ENCODE measurements at regions not wholly inside any gene's neighbourhood (a gene's known extent, or its start where the extent isn't known, plus 50 kb on each side); places are given as distances from the start of the nearest gene placed in this dataset.
A peak's percentile ranks its signal among the peaks of the same experiment; 100 is the strongest.

- H3K4me3 ChIP-seq (ENCODE audit: low read length) = no peak overlapping the region
- H3K36me3 ChIP-seq (ENCODE audit: control insufficient read depth, insufficient read depth, low read length) = no peaks in the 10 kb centered on the region
- no peak for DNase-seq
- H3K9me3 ChIP-seq (replicated peaks; ENCODE audit: control insufficient read depth, low read depth, low read length) = no peaks in the 10 kb centered on the region
- H3K27ac ChIP-seq (ENCODE audit: low read length) = no peak overlapping the region
- H3K4me1 ChIP-seq (ENCODE audit: control insufficient read depth, insufficient read depth, low read length) = no peaks in the 10 kb centered on the region
- WGBS (ENCODE audit: insufficient coverage) = 48% methylated on average over 2 of the region's 2 CpGs
- no peaks in the 10 kb centered on the region for H3K27me3 ChIP-seq (ENCODE audit: control insufficient read depth, insufficient read depth, low read length)
Measured at GRCh38 chr13:47258384-47258783, 361.5 kb upstream of the HTR2A start.

GRCh38 chr13:47256618-47257017, 359.8 kb upstream of the HTR2A start:
- Histone ChIP-seq H3K36me3 (ENCODE audit: control insufficient read depth, insufficient read depth, low read length) (no peaks in the 10 kb centered on the region), H3K9me3 (replicated peaks; ENCODE audit: control insufficient read depth, low read depth, low read length) (no peaks in the 10 kb centered on the region), H3K27ac (ENCODE audit: low read length) (no peak overlapping the region), H3K27me3 (ENCODE audit: control insufficient read depth, insufficient read depth, low read length) (no peaks in the 10 kb centered on the region), H3K4me1 (ENCODE audit: control insufficient read depth, insufficient read depth, low read length) (no peaks in the 10 kb centered on the region), H3K4me3 (ENCODE audit: low read length) (no peak overlapping the region)
- DNase-seq = no peak
- WGBS (ENCODE audit: insufficient coverage) = no CpG with 5 or more reads among the region's 1 CpG

- no peaks in the 10 kb centered on the region for H3K36me3 ChIP-seq (ENCODE audit: control insufficient read depth, insufficient read depth, low read length)
- WGBS (ENCODE audit: insufficient coverage) = 78% methylated on average over 1 of the region's 1 CpG
- H3K4me3 ChIP-seq (ENCODE audit: low read length) = no peak overlapping the region
- no peaks in the 10 kb centered on the region for H3K4me1 ChIP-seq (ENCODE audit: control insufficient read depth, insufficient read depth, low read length)
- no peak overlapping the region for H3K27ac ChIP-seq (ENCODE audit: low read length)
- no peaks in the 10 kb centered on the region for H3K9me3 ChIP-seq (replicated peaks; ENCODE audit: control insufficient read depth, low read depth, low read length)
- H3K27me3 ChIP-seq (ENCODE audit: control insufficient read depth, insufficient read depth, low read length) = no peaks in the 10 kb centered on the region
- no peak for DNase-seq
Measured at GRCh38 chr13:47252627-47253026, 355.8 kb upstream of the HTR2A start.

GRCh38 chr13:47251771-47252170, 354.9 kb upstream of the HTR2A start:
- H3K4me3 ChIP-seq (ENCODE audit: low read length) = no peak overlapping the region
- no CpG with 5 or more reads among the region's 4 CpGs for WGBS (ENCODE audit: insufficient coverage)

GRCh38 chr13:47250146-47250545, 353.3 kb upstream of the HTR2A start:
- peak; percentile 90 for DNase-seq
- Histone ChIP-seq H3K36me3 (ENCODE audit: control insufficient read depth, insufficient read depth, low read length) (no peaks in the 10 kb centered on the region), H3K27me3 (ENCODE audit: control insufficient read depth, insufficient read depth, low read length) (no peaks in the 10 kb centered on the region), H3K27ac (ENCODE audit: low read length) (no peak overlapping the region), H3K9me3 (replicated peaks; ENCODE audit: control insufficient read depth, low read depth, low read length) (no peaks in the 10 kb centered on the region), H3K4me1 (ENCODE audit: control insufficient read depth, insufficient read depth, low read length) (no peaks in the 10 kb centered on the region), H3K4me3 (ENCODE audit: low read length) (no peak overlapping the region)
- no CpG with 5 or more reads among the region's 7 CpGs for WGBS (ENCODE audit: insufficient coverage)

More at GRCh38 chr13:47251771-47252170, 354.9 kb upstream of the HTR2A start:
- no peak overlapping the region for H3K27ac ChIP-seq (ENCODE audit: low read length)
- peak; percentile 49 for DNase-seq
- H3K27me3 ChIP-seq (ENCODE audit: control insufficient read depth, insufficient read depth, low read length) = no peaks in the 10 kb centered on the region
- H3K36me3 ChIP-seq (ENCODE audit: control insufficient read depth, insufficient read depth, low read length) = no peaks in the 10 kb centered on the region
- H3K9me3 ChIP-seq (replicated peaks; ENCODE audit: control insufficient read depth, low read depth, low read length) = no peaks in the 10 kb centered on the region
- no peaks in the 10 kb centered on the region for H3K4me1 ChIP-seq (ENCODE audit: control insufficient read depth, insufficient read depth, low read length)

- no peak for DNase-seq
- no peak overlapping the region for H3K4me3 ChIP-seq (ENCODE audit: low read length)
- no peaks in the 10 kb centered on the region for H3K27me3 ChIP-seq (ENCODE audit: control insufficient read depth, insufficient read depth, low read length)
- no peaks in the 10 kb centered on the region for H3K36me3 ChIP-seq (ENCODE audit: control insufficient read depth, insufficient read depth, low read length)
- H3K4me1 ChIP-seq (ENCODE audit: control insufficient read depth, insufficient read depth, low read length) = no peaks in the 10 kb centered on the region
- no peaks in the 10 kb centered on the region for H3K9me3 ChIP-seq (replicated peaks; ENCODE audit: control insufficient read depth, low read depth, low read length)
- no peak overlapping the region for H3K27ac ChIP-seq (ENCODE audit: low read length)
Measured at GRCh38 chr13:47249266-47249665, 352.4 kb upstream of the HTR2A start.

- H3K27me3 ChIP-seq (ENCODE audit: control insufficient read depth, insufficient read depth, low read length) = no peaks in the 10 kb centered on the region
- no peak overlapping the region for H3K4me3 ChIP-seq (ENCODE audit: low read length)
- H3K9me3 ChIP-seq (replicated peaks; ENCODE audit: control insufficient read depth, low read depth, low read length) = no peaks in the 10 kb centered on the region
- no peak overlapping the region for H3K27ac ChIP-seq (ENCODE audit: low read length)
- no peaks in the 10 kb centered on the region for H3K36me3 ChIP-seq (ENCODE audit: control insufficient read depth, insufficient read depth, low read length)
- WGBS (ENCODE audit: insufficient coverage) = 83% methylated on average over 2 of the region's 7 CpGs
- DNase-seq = no peak
- no peaks in the 10 kb centered on the region for H3K4me1 ChIP-seq (ENCODE audit: control insufficient read depth, insufficient read depth, low read length)
Measured at GRCh38 chr13:47241446-47241845, 344.6 kb upstream of the HTR2A start.

- Histone ChIP-seq H3K4me1 (ENCODE audit: control insufficient read depth, insufficient read depth, low read length) (no peaks in the 10 kb centered on the region), H3K9me3 (replicated peaks; ENCODE audit: control insufficient read depth, low read depth, low read length) (no peaks in the 10 kb centered on the region), H3K4me3 (ENCODE audit: low read length) (no peak overlapping the region), H3K27me3 (ENCODE audit: control insufficient read depth, insufficient read depth, low read length) (no peaks in the 10 kb centered on the region), H3K27ac (ENCODE audit: low read length) (no peak overlapping the region), H3K36me3 (ENCODE audit: control insufficient read depth, insufficient read depth, low read length) (no peaks in the 10 kb centered on the region)
- no CpG with 5 or more reads among the region's 3 CpGs for WGBS (ENCODE audit: insufficient coverage)
- no peak for DNase-seq
Measured at GRCh38 chr13:47239025-47239424, 342.2 kb upstream of the HTR2A start.

GRCh38 chr13:47237571-47237970, 340.7 kb upstream of the HTR2A start:
- 85% methylated on average over 1 of the region's 2 CpGs for WGBS (ENCODE audit: insufficient coverage)
- no peak for DNase-seq
- H3K4me3 ChIP-seq (ENCODE audit: low read length) = no peak overlapping the region

GRCh38 chr13:47233734-47234133, 336.9 kb upstream of the HTR2A start:
- H3K4me3 ChIP-seq (ENCODE audit: low read length) = no peak overlapping the region
- H3K9me3 ChIP-seq (replicated peaks; ENCODE audit: control insufficient read depth, low read depth, low read length) = no peaks in the 10 kb centered on the region
- no peak overlapping the region for H3K27ac ChIP-seq (ENCODE audit: low read length)
- H3K4me1 ChIP-seq (ENCODE audit: control insufficient read depth, insufficient read depth, low read length) = no peaks in the 10 kb centered on the region
- no peak for DNase-seq
- 71% methylated on average over 1 of the region's 1 CpG for WGBS (ENCODE audit: insufficient coverage)
- no peaks in the 10 kb centered on the region for H3K36me3 ChIP-seq (ENCODE audit: control insufficient read depth, insufficient read depth, low read length)
- H3K27me3 ChIP-seq (ENCODE audit: control insufficient read depth, insufficient read depth, low read length) = no peaks in the 10 kb centered on the region

More at GRCh38 chr13:47237571-47237970, 340.7 kb upstream of the HTR2A start:
- H3K36me3 ChIP-seq (ENCODE audit: control insufficient read depth, insufficient read depth, low read length) = no peaks in the 10 kb centered on the region
- no peaks in the 10 kb centered on the region for H3K4me1 ChIP-seq (ENCODE audit: control insufficient read depth, insufficient read depth, low read length)
- H3K27ac ChIP-seq (ENCODE audit: low read length) = no peak overlapping the region
- no peaks in the 10 kb centered on the region for H3K27me3 ChIP-seq (ENCODE audit: control insufficient read depth, insufficient read depth, low read length)
- no peaks in the 10 kb centered on the region for H3K9me3 ChIP-seq (replicated peaks; ENCODE audit: control insufficient read depth, low read depth, low read length)

- no peaks in the 10 kb centered on the region for H3K4me1 ChIP-seq (ENCODE audit: control insufficient read depth, insufficient read depth, low read length)
- no peaks in the 10 kb centered on the region for H3K27me3 ChIP-seq (ENCODE audit: control insufficient read depth, insufficient read depth, low read length)
- H3K36me3 ChIP-seq (ENCODE audit: control insufficient read depth, insufficient read depth, low read length) = no peaks in the 10 kb centered on the region
- WGBS (ENCODE audit: insufficient coverage) = no CpG with 5 or more reads among the region's 4 CpGs
- H3K4me3 ChIP-seq (ENCODE audit: low read length) = no peak overlapping the region
- no peak for DNase-seq
- H3K27ac ChIP-seq (ENCODE audit: low read length) = no peak overlapping the region
- no peaks in the 10 kb centered on the region for H3K9me3 ChIP-seq (replicated peaks; ENCODE audit: control insufficient read depth, low read depth, low read length)
Measured at GRCh38 chr13:47232516-47232915, 335.7 kb upstream of the HTR2A start.

Data from muscle of leg (tissue), 3 donors.